ENCODE measurements at regions not wholly inside any gene's neighbourhood (a gene's known extent, or its start where the extent isn't known, plus 50 kb on each side); places are given as distances from the start of the nearest gene placed in this dataset.

DNA sequence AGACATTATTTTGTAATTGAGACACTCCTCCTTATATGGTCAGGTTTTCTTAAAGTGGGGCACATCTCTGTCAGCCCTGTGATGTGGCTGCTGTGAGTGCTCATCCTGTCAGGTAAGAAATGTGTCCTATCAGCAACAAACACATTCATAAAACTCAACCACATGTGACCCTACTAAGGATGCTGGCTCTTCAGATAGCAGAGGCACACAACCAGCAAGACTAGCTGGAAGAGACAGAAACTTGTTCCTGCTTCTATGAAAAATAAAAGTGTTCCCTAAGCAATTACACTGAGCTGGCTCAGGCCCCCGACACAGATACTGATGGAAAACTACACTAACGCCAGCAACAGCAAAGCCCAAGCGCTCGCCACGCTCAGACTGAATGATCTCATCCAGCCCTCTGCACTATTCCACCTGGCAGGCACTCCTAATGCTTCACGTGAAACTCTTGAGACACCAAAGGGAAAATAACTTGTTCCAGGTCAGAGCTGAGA, 49.8 kb upstream of the CYP2D6 start:
- Histone ChIP-seq H3K79me2 (ENCODE audit: insufficient read depth) (peaks cover 47% of the 10 kb centered on the region), H3K27ac (peak overlapping the region; percentile 42; the same call in 1 of the 2 replicates), H2AFZ (no peak overlapping the region), H3K36me3 (ENCODE audit: low read depth) (0 out of 2 replicates have a peak, but pooled peaks cover 4% of the 10 kb centered on the region), H3K27me3 (replicated peaks; ENCODE audit: insufficient read depth) (no peaks in the 10 kb centered on the region), H3K4me3 (no peak overlapping the region), H4K20me1 (ENCODE audit: insufficient read depth) (peaks cover 20% of the 10 kb centered on the region; the same call in 1 of the 2 replicates), H3K4me2 (ENCODE audit: unreplicated experiment) (peak overlapping the region; percentile 27), H3K9me3 (ENCODE audit: low read depth) (no peaks in the 10 kb centered on the region), H3K9ac (no peak overlapping the region), H3K4me1 (ENCODE audit: insufficient read depth) (peaks cover 28% of the 10 kb centered on the region), H3K9me2 (ENCODE audit: insufficient read depth) (no peaks in the 10 kb centered on the region), H3F3A (ENCODE audit: insufficient read depth) (peaks cover 24% of the 10 kb centered on the region)
- DNase-seq = peak; percentile 66
- TF ChIP-seq EZH2 (IDR thresholded peaks at IDR 0.05; ENCODE audit: insufficient read depth, poor library complexity, severe bottlenecking) (no peak), EZH2phosphoT487 (IDR thresholded peaks at IDR 0.05; ENCODE audit: insufficient read depth, low read depth) (no peak)
- WGBS, 2 experiments (ENCODE audit: low coverage in 1 of 2, low lambda C conversion rate in 2 of 2, missing lambda C conversion rate in 2 of 2) = 34 to 44% methylated on average over 6 of the region's 6 CpGs
- in situ Hi-C loops (cut with MboI) = no loop called here

All from GM23248 (cell line).